Effector CD8-positive, alpha-beta T cell (primary cell): ENCODE measurements at regions not wholly inside any gene's neighbourhood (a gene's known extent, or its start where the extent isn't known, plus 50 kb on each side); places are given as distances from the start of the nearest gene placed in this dataset.
"Not testable (repeated sequence)": the region's sequence is repeated elsewhere in the genome, so short reads cannot be mapped to it uniquely, and the experiment has no call there.

ENCODE experiments used
- DNase-seq: peaks from one replicate; lab custom pipeline; 2025; lab: John Stamatoyannopoulos, UW

DNA sequence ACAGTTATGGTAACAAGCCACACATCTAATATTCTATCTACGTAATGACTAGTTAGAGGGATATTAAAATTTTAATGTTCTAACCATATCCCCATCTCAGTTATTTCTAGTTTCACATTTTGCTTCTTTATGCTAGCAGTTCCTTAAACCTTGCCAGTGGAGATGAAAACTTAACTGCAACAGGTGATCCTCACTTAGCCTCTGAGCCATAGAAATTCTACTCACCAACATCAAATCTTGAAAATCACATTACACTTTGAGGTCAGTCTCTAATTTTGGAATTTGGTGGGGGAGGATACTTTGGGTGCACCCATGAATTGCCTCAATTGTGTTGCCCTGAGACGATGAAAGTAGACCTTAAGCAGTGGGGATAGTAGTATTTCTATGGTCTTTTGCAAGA, 256.4 kb downstream of the GATA3 start:
- DNase-seq, result no peak

DNA sequence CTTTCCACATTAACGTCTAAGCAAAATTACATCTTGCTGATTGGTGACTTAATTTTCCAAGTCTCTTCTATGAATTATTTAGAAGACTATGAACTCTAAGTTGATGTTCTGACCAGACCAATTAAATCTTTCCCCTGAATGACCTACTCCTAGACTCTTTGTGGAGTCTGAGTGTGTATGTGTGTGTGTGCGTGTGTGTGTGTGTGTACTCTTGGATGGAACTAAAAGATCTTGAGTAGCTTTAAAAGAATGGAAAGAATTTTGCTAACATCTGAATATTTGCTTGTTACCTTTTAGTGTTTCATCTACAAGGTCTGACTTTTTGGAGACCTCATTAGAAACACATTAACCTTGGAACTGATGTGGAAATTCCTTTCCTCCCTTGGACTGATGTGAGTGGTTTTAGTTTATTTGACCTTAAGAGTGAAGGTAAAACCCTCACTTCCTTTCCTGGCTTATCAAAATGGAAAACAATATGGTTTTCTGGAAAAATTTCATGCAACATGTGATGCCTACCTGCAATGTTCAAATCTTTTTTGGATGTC, 257.1 kb downstream of the GATA3 start:
- DNase-seq, result no peak

DNA sequence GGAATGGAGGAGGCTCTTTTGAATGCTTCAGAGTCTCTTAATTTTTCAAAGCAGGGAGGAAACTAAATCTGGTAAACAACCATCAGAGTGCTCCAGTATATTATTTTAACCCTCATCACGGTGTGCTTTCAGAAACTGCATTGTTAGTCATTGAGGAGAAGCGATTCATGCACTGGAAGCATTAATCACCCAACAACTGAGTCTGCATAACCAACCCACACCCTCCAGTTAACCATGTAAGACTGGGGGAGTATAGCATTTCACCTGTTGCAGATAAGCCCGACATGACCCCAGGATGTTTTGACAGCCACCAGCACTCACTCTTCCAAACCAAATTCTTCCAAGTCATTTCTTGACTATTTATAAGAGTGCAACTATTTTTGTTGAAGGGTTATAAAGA, 257.6 kb downstream of the GATA3 start:
- DNase-seq, result no peak

DNA sequence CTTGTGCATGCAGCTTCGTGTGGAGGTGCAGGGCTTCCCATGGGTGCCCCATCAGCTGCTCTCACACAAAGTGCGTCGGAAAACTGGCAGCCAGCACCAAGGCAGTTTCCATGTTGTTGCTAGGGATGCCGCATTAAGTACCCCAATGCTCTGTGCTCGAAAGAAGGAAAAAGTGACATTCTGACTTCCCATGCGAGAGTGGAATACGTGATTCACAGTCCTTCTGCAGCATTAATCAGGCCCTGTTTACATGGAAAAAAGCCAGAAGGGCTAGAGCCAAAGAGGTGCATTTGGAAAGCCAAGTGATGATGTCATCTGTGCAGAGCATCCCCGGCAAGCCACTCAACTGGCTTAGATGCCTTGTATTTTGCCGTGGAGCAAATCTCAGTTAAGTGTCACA, 258.3 kb downstream of the GATA3 start:
- DNase-seq, result no peak

DNA sequence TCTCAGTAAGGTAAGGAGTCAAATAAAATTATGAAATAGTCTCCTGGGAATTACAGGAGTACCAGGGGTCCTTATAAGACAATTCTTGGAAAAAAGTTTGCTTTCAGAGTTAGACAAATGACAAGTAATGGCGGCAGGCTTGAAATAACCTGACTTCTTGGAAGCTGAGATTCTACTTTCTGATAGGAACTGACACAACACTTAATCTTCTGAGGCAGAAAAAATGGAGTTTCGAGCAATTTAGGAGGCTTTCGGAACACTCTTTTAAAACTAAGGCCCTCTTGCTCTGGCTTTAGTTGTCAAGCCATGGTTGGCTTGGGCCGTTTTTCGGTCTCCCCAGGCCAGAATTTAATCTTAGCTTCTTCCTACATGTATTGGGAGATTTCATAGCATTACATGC, 260.0 kb downstream of the GATA3 start:
- DNase-seq, result no peak

DNA sequence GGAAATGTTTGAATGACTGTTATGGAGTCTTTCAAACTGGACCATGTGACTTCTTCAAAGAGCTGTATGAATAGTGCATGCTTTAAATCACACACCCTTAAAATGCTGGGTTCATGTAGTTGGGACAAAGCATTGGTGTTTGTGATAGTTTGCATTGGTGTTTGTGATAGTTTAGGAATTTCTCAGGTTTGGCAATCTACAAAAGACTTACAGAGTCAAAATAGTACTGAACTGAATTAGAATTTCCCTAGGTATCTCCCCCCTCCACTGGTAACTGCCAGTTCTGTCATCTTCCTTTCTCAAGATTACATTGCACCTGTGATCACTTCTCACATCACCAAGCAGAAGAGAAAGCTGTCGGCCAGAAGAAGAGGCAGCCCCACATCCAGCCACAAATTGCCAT, 261.1 kb downstream of the GATA3 start:
- DNase-seq, result no peak

- DNase-seq, result no peak
Measured at GRCh38 chr10:8316284-8316683, 261.8 kb downstream of the GATA3 start.

DNA sequence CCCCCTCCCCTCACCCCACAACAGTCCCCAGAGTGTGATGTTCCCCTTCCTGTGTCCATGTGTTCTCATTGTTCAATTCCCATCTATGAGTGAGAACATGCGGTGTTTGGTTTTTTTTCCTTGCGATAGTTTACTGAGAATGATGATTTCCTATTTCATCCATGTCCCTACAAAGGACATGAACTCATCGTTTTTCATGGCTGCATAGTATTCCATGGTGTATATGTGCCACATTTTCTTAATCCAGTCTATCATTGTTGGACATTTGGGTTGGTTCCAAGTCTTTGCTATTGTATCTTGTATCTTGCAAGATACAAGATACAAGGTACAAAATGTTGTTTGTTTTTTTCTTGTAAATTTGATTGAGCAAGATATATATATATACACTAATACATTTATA, 263.9 kb downstream of the GATA3 start:
- not testable (repeated sequence) for DNase-seq

GRCh38 chr10:8318956-8319355, 264.5 kb downstream of the GATA3 start:
- DNase-seq, result no peak

GRCh38 chr10:8319704-8320103, 265.2 kb downstream of the GATA3 start:
- DNase-seq, result no peak

GRCh38 chr10:8321990-8322389, 267.5 kb downstream of the GATA3 start:
- DNase-seq, result no peak

GRCh38 chr10:8323428-8324054, 269.1 kb downstream of the GATA3 start:
- DNase-seq, result no peak

DNA sequence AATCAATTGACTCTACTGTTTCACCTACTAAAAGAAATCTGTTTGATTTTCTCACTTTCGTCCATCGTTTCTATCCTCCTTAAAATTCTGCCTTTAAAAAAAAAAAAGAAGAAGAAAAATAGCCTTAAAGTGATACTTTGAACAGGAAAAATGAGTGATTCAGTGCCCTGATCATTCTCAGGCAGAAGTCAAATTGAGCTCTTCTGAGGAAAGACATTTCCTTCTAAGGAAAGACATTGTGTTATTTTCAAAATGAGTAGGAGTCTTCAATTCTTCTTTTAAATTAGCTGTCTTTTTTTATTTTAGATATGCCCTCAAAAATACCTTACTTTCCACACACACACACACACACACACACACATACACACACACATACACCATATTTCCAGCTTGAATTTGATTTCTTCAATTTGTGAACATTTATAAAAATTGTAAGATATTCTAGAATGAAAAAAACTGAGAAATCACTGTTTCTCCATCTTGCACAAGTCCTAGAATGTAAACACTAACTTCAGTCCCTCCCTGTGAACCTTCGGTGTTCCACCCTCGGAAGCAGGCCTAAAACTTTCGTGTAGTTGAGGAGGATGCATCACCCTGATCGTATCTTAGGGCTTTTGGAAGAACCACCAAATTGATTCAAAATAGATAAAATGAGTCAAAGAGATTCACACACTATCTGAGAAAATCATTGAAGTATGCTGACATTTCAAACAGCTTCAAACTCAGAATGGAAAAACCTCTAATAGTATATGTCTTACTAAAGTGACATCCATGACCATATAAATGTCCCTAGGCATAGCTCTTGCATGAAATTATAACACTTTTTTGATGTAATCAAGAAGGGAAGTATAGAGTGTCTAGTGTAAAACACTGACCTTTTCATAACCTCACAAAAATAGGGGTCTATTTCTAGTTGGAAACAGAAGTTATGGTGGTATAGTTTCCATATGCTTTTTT, 270.8 kb downstream of the GATA3 start:
- DNase-seq, result no peak

GRCh38 chr10:8326396-8327139, 272.1 kb downstream of the GATA3 start:
- DNase-seq, result no peak

- no peak for DNase-seq
Measured at GRCh38 chr10:8327140-8327423, 272.6 kb downstream of the GATA3 start.

- DNase-seq, result peak; percentile 21
Measured at GRCh38 chr10:8331387-8331786, 276.9 kb downstream of the GATA3 start.

GRCh38 chr10:8331896-8332729, 277.6 kb downstream of the GATA3 start:
- DNase-seq, result peak; percentile 68

DNA sequence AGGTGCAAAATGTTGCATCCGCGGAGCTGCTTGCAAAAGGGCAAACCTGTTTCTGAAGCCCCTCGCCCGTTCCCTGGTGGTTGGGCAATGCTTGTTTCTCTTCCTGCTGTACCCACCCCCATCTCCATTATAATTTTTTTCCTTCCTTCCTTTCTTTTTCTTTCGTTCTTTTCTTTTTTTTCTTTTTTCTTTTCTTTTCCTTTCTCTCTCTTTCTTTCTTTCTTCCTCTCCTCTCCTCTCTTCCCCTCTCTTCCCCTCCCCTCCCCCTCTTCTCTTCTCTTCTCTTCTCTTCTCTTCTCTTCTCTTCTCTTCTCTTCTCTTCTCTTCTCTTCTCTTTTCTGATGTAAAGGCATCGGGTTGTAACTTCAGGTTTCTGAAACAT, 278.2 kb downstream of the GATA3 start:
- no peak for DNase-seq

GRCh38 chr10:8334631-8335030, 280.1 kb downstream of the GATA3 start:
- DNase-seq, result no peak

GRCh38 chr10:8336629-8337331, 282.3 kb downstream of the GATA3 start:
- no peak for DNase-seq

GRCh38 chr10:8337332-8337651, 282.8 kb downstream of the GATA3 start:
- DNase-seq, result no peak
